ENCODE measurements at regions not wholly inside any gene's neighbourhood (a gene's known extent, or its start where the extent isn't known, plus 50 kb on each side); places are given as distances from the start of the nearest gene placed in this dataset.

DNA sequence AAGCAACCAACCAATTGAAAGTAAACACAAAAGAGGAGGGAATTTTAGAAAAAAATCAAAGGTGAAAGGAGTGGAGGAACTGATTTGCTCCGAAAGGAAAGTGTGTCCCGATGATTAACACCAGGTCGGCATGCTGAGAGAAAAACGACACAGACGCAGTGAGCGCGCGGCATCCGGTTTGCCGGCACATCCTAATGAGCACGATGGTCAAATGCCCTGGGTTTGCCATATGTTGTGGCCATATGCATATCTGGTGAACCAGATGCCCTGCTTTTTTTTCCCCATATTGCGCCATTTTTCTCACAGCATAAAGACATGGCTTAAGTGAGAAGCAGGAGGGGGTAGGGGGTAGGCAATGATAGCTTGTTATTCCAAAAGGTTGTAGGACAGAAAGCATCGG, 626.7 kb downstream of the BCL11A start (continued):
- TF ChIP-seq KDM1A (IDR thresholded peaks at IDR 0.05; ENCODE audit: borderline replicate concordance, low read length), result no peak
- TF ChIP-seq CTBP2 (IDR thresholded peaks at IDR 0.05; ENCODE audit: borderline replicate concordance, insufficient read depth, insufficient read length, low read length), result no peak
- TF ChIP-seq SIX5 (IDR thresholded peaks at IDR 0.05; ENCODE audit: low read depth, low read length), result no peak
- no peak for TF ChIP-seq ZNF274 (IDR thresholded peaks at IDR 0.05; ENCODE audit: borderline replicate concordance, extremely low read depth, low read length)
- TF ChIP-seq SUZ12 (IDR thresholded peaks at IDR 0.05; ENCODE audit: low read length), result no peak
- TF ChIP-seq BRCA1 (IDR thresholded peaks at IDR 0.05; ENCODE audit: low read depth, low read length), result no peak
- no peak for TF ChIP-seq POLR2A (IDR thresholded peaks at IDR 0.05; ENCODE audit: control extremely low read depth in 1 of 2, low read depth in 2 of 2, low read length in 2 of 2)
